ENCODE measurements at regions not wholly inside any gene's neighbourhood (a gene's known extent, or its start where the extent isn't known, plus 50 kb on each side); places are given as distances from the start of the nearest gene placed in this dataset.

GRCh38 chr18:1273469-1273868 is 368.8 kb downstream of the ADCYAP1 start:
- no peaks in the 10 kb centered on the region for H3K9me3 ChIP-seq
- H3K4me1 ChIP-seq = no peaks in the 10 kb centered on the region
- no peaks in the 10 kb centered on the region for H3K27me3 ChIP-seq
- H3K27ac ChIP-seq = no peak overlapping the region
- DNase-seq = no peak
- intact Hi-C loops (cut with DNase I) = no loop called here
- 75 to 83% methylated on average over 2 of the region's 2 CpGs for WGBS, 2 donors
- H3K36me3 ChIP-seq = no peaks in the 10 kb centered on the region
- no peak overlapping the region for H3K4me3 ChIP-seq
- TF ChIP-seq, protein P1, sequence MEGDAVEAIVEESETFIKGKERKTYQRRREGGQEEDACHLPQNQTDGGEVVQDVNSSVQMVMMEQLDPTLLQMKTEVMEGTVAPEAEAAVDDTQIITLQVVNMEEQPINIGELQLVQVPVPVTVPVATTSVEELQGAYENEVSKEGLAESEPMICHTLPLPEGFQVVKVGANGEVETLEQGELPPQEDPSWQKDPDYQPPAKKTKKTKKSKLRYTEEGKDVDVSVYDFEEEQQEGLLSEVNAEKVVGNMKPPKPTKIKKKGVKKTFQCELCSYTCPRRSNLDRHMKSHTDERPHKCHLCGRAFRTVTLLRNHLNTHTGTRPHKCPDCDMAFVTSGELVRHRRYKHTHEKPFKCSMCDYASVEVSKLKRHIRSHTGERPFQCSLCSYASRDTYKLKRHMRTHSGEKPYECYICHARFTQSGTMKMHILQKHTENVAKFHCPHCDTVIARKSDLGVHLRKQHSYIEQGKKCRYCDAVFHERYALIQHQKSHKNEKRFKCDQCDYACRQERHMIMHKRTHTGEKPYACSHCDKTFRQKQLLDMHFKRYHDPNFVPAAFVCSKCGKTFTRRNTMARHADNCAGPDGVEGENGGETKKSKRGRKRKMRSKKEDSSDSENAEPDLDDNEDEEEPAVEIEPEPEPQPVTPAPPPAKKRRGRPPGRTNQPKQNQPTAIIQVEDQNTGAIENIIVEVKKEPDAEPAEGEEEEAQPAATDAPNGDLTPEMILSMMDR (IDR thresholded peaks at IDR 0.05) = no peak
- TF ChIP-seq POLR2AphosphoS5 (IDR thresholded peaks at IDR 0.05) = no peak
- no peak for TF ChIP-seq EP300 (IDR thresholded peaks at IDR 0.05)
- no peak for TF ChIP-seq POLR2A (IDR thresholded peaks at IDR 0.05)

- no peaks in the 10 kb centered on the region for H3K9me3 ChIP-seq
- H3K36me3 ChIP-seq = no peaks in the 10 kb centered on the region
- no peak overlapping the region for H3K27ac ChIP-seq
- TF ChIP-seq POLR2AphosphoS5 (IDR thresholded peaks at IDR 0.05) (no peak), EP300 (IDR thresholded peaks at IDR 0.05) (no peak), POLR2A (IDR thresholded peaks at IDR 0.05) (no peak)
- TF ChIP-seq, protein P1 (IDR thresholded peaks at IDR 0.05) = no peak
- intact Hi-C loops (cut with DNase I) = no loop called here
- H3K27me3 ChIP-seq = no peaks in the 10 kb centered on the region
- H3K4me3 ChIP-seq = no peak overlapping the region
- DNase-seq = no peak
- H3K4me1 ChIP-seq = no peaks in the 10 kb centered on the region
Observed at GRCh38 chr18:1292167-1292566, 387.5 kb downstream of the ADCYAP1 start.

GRCh38 chr18:1294229-1294628 is 389.6 kb downstream of the ADCYAP1 start:
- Histone ChIP-seq H3K27ac (no peak overlapping the region), H3K9me3 (no peaks in the 10 kb centered on the region), H3K36me3 (no peaks in the 10 kb centered on the region), H3K27me3 (no peaks in the 10 kb centered on the region), H3K4me3 (no peak overlapping the region), H3K4me1 (no peaks in the 10 kb centered on the region)
- no peak for DNase-seq
- WGBS, 2 donors = 41 to 67% methylated on average over 4 of the region's 4 CpGs
- intact Hi-C loops (cut with DNase I) = no loop called here
- no peak for TF ChIP-seq POLR2AphosphoS5 (IDR thresholded peaks at IDR 0.05)
- no peak for TF ChIP-seq POLR2A (IDR thresholded peaks at IDR 0.05)
- TF ChIP-seq EP300 (IDR thresholded peaks at IDR 0.05) = no peak
- TF ChIP-seq, protein P1 (IDR thresholded peaks at IDR 0.05) = no peak

- Histone ChIP-seq H3K4me1 (no peaks in the 10 kb centered on the region), H3K36me3 (no peaks in the 10 kb centered on the region), H3K4me3 (no peak overlapping the region), H3K9me3 (no peaks in the 10 kb centered on the region), H3K27me3 (no peaks in the 10 kb centered on the region), H3K27ac (no peak overlapping the region)
- whole genome bisulfite sequencing, 2 donors = 81 to 85% methylated on average over 6 of the region's 6 CpGs
- TF ChIP-seq EP300 (IDR thresholded peaks at IDR 0.05) = no peak
- TF ChIP-seq POLR2A (IDR thresholded peaks at IDR 0.05) = no peak
- no peak for TF ChIP-seq POLR2AphosphoS5 (IDR thresholded peaks at IDR 0.05)
- TF ChIP-seq, protein P1 (IDR thresholded peaks at IDR 0.05) = no peak
- no peak for DNase-seq
- intact Hi-C loops (cut with DNase I) = no loop called here
Observed at GRCh38 chr18:1296237-1296636, 391.6 kb downstream of the ADCYAP1 start.

- H3K27ac ChIP-seq = no peak overlapping the region
- no peak for DNase-seq
- TF ChIP-seq EP300 (IDR thresholded peaks at IDR 0.05) = no peak
- TF ChIP-seq, protein P1 (IDR thresholded peaks at IDR 0.05) = no peak
- no peak for TF ChIP-seq POLR2AphosphoS5 (IDR thresholded peaks at IDR 0.05)
- no peak for TF ChIP-seq POLR2A (IDR thresholded peaks at IDR 0.05)
- H3K4me3 ChIP-seq = no peak overlapping the region
- no peaks in the 10 kb centered on the region for H3K4me1 ChIP-seq
- no peaks in the 10 kb centered on the region for H3K9me3 ChIP-seq
- H3K27me3 ChIP-seq = no peaks in the 10 kb centered on the region
- H3K36me3 ChIP-seq = no peaks in the 10 kb centered on the region
- intact Hi-C loops (cut with DNase I) = no loop called here
Observed at GRCh38 chr18:1302861-1303260, 398.2 kb downstream of the ADCYAP1 start.

Data from sigmoid colon (tissue), 6 donors.